GM12891 (cell line): ENCODE measurements at regions not wholly inside any gene's neighbourhood (a gene's known extent, or its start where the extent isn't known, plus 50 kb on each side); places are given as distances from the start of the nearest gene placed in this dataset.

Experiments used
- DNase-seq: peaks from one replicate; pipeline ENCODE4 v3.0.0; 2011; ENCODE audit warnings: low spot score; ENCODE audit not compliant: insufficient read length
- FAIRE-seq: peaks from 2 replicates; lab custom pipeline; 2011; peaks lifted over from hg19 to GRCh38; lab: Jason Lieb, UNC
- PAX5 ChIP-seq: IDR thresholded peaks from 2 replicates; pipeline ENCODE4 v1.6.1; 2011; ENCODE audit warnings: low read length, moderate library complexity, mild to moderate bottlenecking; ENCODE audit not compliant: insufficient read depth, severe bottlenecking
- POLR2A ChIP-seq: IDR thresholded peaks from 2 replicates; pipeline ENCODE4 v1.6.1; 2011; ENCODE audit warnings: low read depth, low read length, control low read depth
- POLR2AphosphoS5 ChIP-seq: IDR thresholded peaks from 2 replicates; pipeline ENCODE4 v1.6.1; 2011; ENCODE audit warnings: low read depth, low read length, control low read depth
- POU2F2 ChIP-seq: IDR thresholded peaks from 2 replicates; pipeline ENCODE4 v1.6.1; 2011; ENCODE audit warnings: low read depth, mild to moderate bottlenecking, control low read depth, low read length, moderate library complexity
- SPI1 ChIP-seq: IDR thresholded peaks from 2 replicates; pipeline ENCODE4 v1.6.1; 2011; ENCODE audit warnings: low read depth, low read length, control low read depth
- TAF1 ChIP-seq: IDR thresholded peaks from 2 replicates; pipeline ENCODE4 v1.6.1; 2011; ENCODE audit warnings: low read depth, low read length, control low read depth

- TF ChIP-seq TAF1, result no peak
- TF ChIP-seq POLR2AphosphoS5, result no peak
- FAIRE-seq (no peak), DNase-seq (no peak)
These were observed 288.1 kb upstream of the ZC3H15 start for GRCh38 chr2:186197955-186198354.

DNA sequence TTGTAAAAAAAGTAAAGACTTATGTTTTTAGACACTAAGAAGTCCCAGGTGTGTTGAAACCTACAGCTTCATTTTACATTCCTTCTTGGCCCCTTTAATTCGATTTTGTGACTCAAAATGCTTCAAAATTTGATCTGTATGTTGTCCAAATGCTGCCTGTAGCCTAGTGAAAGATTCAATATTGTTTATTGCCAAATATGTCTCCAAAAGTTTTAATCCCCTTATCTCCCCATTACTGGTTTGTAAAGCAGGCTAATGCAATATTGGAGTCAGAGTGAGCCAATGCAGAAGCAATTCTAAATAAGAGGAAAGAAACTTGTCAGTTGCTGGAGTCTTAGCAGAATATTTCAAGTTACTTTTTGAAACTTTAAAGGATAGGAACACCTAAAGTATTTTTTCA lies 287.0 kb upstream of the ZC3H15 start:
- DNase-seq (no peak), FAIRE-seq (no peak)
- no peak for TF ChIP-seq SPI1
- TF ChIP-seq POLR2AphosphoS5, result no peak
- no peak for TF ChIP-seq POU2F2
- TF ChIP-seq PAX5, result no peak

DNA sequence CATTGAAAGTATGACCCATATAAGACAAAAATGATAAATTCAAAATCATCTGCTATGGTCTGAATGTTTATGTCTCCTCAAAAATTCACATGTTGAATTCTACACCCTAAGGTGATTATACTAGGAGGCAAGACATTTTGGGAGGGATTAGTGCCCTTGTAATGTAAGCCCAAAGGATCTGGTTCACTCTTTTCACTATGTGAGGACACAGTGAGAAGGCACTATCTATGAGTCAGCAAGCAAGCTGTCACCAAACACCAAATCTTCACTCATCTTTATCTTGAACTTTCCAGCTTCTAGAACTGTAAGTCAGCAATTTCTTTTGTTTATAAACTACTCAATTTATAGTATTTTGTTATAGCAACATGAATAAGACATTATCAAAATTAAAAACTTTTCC lies 284.7 kb upstream of the ZC3H15 start:
- FAIRE-seq, result no peak
- DNase-seq, result no peak
- TF ChIP-seq POLR2A (no peak), POU2F2 (no peak), SPI1 (no peak), TAF1 (no peak), PAX5 (no peak), POLR2AphosphoS5 (no peak)

DNA sequence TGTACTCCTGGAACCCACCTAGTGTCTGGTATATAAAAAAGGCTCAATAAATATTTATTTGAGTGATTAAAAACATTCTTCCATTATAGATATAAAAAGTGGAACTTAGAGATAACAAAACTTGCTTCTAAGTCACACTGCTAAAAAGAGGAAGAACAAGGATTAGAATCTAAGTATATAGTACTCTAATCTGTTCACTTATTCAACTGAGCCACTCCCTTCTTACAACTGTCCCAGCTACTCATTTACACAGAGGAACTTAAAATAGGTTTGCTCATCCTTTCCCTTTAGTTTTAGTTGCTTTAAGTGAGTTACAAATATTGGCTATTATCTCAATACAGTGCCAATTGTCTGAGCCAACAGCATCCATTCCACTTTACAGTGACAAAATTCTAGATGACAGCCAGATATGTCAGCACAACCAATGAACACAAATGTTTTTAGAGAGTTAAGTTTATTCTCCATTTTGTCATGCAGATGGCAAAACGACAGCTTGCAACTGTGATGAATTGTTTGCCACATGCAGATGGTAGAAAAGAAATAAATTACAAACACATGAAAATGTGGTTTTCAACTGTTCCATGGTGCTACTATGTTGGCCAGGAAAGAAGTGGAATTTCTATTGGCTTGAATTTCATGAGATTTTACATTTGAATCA lies 280.7 kb upstream of the ZC3H15 start:
- no peak for TF ChIP-seq TAF1
- no peak for TF ChIP-seq POLR2A
- TF ChIP-seq POLR2AphosphoS5, result no peak
- no peak for TF ChIP-seq POU2F2
- TF ChIP-seq PAX5, result no peak
- no peak for TF ChIP-seq SPI1
- peak; percentile 62 for FAIRE-seq
- DNase-seq, result no peak

DNA sequence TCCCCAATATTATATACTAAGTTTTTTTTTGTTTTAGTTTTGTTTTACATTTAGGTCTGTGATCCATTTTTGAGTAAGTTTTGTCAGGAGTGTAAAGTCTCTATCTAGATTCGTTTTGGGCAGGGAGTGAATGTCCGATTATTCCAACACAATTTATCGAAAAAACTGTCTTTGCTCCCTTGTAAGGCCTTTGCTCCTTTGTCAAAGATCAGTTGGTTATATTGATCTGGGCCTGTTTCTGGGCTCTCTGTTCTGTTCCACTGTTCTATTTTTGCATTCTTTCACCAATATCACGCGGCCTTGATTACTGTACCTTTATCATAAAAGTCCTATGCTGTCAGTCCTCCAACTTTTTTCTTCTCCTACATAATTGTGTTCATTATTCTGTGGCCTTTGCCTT lies 276.5 kb upstream of the ZC3H15 start:
- FAIRE-seq (no peak), DNase-seq (no peak)
- TF ChIP-seq POLR2A (no peak), PAX5 (no peak), POU2F2 (no peak), TAF1 (no peak), SPI1 (no peak), POLR2AphosphoS5 (no peak)

DNA sequence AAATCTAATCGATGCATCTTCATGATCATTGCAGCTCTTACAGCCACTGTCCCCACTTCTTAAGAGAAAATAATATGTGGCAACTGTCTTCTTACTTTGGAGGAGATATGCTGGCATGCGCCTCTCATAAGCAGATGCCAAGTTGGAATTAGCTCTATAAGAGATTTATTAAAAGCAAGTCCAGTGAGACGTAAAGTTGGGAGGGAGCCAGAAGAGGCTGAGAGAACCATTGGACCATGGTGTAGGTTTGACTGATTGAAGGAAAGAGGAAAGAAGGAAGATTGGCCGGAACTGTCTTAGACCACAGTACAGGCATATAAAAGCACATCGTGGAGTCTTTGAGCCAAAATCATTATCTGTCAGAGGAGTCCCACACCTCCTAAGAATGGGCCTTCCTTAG lies 265.7 kb upstream of the ZC3H15 start:
- TF ChIP-seq POLR2A, result no peak
- no peak for TF ChIP-seq SPI1
- no peak for TF ChIP-seq POU2F2
- no peak for TF ChIP-seq PAX5
- no peak for TF ChIP-seq POLR2AphosphoS5
- no peak for TF ChIP-seq TAF1
- FAIRE-seq (no peak), DNase-seq (no peak)

DNA sequence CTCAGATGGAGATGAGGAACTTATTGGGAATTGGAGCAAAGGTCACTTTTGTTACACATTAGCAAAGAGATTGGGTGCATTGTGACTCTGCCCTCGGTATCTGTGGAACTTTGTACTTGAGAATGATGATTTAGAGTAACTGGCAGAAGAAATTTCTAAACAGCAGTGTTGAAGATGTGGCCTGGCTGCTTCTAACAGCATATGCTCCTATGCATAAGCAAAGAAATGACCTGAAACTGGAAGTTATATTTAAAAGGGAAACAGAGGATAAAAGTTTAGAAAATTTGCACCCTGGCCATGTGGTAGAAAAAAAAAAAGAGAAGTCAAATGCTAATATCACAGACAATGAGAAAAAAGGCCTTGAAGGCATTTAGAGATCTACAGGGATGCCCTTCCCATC lies 256.8 kb upstream of the ZC3H15 start:
- DNase-seq (no peak), FAIRE-seq (no peak)
- TF ChIP-seq SPI1 (no peak), TAF1 (no peak), PAX5 (no peak), POU2F2 (no peak), POLR2AphosphoS5 (no peak)

- DNase-seq, result no peak
- TF ChIP-seq TAF1 (no peak), POLR2A (no peak), PAX5 (no peak), POLR2AphosphoS5 (no peak), POU2F2 (no peak), SPI1 (no peak)
- FAIRE-seq, result no peak
These were observed 244.2 kb upstream of the ZC3H15 start for GRCh38 chr2:186241874-186242273.

DNA sequence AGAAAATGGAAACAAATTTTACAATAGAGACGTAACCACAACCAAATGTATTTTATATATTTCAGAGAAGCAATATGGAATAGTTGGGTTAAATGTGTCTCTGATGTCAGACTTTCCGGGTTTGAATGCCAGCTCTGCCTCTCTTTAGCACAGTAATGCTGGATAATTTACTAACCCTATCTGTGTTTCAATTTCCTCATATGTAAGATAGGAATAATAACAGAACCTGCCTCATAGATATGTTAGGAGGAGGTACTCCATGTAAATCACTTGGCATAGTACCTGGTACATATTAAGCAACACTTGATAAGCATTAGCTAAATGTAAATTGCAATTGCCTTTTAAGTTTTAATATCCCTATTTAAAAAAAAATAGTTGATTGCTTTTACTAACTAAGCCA lies 231.3 kb upstream of the ZC3H15 start:
- DNase-seq (no peak), FAIRE-seq (no peak)
- TF ChIP-seq POLR2AphosphoS5, result no peak
- no peak for TF ChIP-seq POLR2A
- no peak for TF ChIP-seq SPI1
- TF ChIP-seq TAF1, result no peak
- no peak for TF ChIP-seq POU2F2
- TF ChIP-seq PAX5, result no peak

DNA sequence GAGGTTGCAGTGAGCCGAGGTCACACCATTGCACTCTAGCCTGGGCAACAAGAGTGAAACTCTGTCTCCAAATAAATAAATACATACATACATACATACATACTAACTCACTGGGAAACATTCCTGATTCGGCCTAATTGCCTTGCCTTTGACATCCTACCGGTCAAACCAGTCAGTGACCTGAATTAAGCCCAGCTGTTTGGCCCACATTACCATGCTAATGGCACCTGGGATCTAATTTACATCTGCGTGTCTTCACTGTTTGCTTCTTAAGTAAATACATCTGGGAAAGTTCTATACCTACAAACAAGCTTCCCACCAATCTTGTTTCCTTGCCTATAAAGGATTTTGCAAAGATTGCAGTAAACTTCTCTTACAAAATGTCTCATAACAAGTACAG lies 230.2 kb upstream of the ZC3H15 start:
- no peak for DNase-seq
- no peak for FAIRE-seq
- TF ChIP-seq POLR2A, result no peak

DNA sequence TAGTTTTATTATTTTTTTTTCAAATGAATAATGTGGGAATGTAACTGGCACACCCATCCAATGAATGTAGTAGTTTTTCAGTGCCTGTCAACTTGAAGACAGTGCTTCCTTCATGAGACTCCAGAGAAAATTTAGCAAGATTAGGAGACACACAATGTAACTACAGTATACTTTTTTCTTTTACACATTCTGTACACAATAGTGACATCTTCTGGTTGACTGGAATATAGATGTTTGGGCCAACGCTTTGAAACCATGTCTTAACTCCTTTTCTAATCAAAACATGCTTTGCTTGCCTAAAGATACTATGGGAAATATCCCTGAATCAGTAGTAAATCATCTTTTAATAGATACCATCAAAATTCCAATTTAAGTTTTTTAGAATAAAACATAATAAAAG lies 229.5 kb upstream of the ZC3H15 start:
- no peak for DNase-seq

More for the DNA sequence above, 229.5 kb upstream of the ZC3H15 start:
- FAIRE-seq, result peak; percentile 72
- TF ChIP-seq POU2F2 (no peak), TAF1 (no peak), POLR2AphosphoS5 (no peak), PAX5 (no peak), POLR2A (no peak), SPI1 (no peak)
